ENCODE measurements at regions not wholly inside any gene's neighbourhood (a gene's known extent, or its start where the extent isn't known, plus 50 kb on each side); places are given as distances from the start of the nearest gene placed in this dataset.

DNA sequence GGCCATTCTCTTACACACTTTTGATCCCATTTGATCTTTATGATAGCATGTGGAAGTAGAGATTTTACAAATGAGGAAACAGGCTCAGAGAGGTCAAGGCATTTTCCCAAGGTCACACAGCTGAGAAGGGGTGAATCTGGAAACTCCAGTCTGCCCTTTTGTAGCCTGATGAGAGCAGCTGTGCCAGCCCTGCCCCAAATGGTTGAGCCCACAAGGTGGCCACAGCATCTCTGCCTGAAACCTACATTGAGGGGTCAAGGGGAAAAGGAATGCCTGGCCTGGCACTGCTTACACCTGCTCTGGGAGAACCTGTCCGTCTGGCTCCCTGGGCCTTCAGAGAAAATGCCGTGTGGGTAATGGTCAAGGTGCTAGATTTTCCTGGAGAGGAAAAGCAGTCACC is 200.2 kb upstream of the LINGO1 start:
- TF ChIP-seq, protein P1, sequence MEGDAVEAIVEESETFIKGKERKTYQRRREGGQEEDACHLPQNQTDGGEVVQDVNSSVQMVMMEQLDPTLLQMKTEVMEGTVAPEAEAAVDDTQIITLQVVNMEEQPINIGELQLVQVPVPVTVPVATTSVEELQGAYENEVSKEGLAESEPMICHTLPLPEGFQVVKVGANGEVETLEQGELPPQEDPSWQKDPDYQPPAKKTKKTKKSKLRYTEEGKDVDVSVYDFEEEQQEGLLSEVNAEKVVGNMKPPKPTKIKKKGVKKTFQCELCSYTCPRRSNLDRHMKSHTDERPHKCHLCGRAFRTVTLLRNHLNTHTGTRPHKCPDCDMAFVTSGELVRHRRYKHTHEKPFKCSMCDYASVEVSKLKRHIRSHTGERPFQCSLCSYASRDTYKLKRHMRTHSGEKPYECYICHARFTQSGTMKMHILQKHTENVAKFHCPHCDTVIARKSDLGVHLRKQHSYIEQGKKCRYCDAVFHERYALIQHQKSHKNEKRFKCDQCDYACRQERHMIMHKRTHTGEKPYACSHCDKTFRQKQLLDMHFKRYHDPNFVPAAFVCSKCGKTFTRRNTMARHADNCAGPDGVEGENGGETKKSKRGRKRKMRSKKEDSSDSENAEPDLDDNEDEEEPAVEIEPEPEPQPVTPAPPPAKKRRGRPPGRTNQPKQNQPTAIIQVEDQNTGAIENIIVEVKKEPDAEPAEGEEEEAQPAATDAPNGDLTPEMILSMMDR (IDR thresholded peaks at IDR 0.05) = no peak
- TF ChIP-seq POLR2A (IDR thresholded peaks at IDR 0.05) (no peak), POLR2AphosphoS5 (IDR thresholded peaks at IDR 0.05) (no peak)
